GM23248 (cell line): ENCODE measurements at regions not wholly inside any gene's neighbourhood (a gene's known extent, or its start where the extent isn't known, plus 50 kb on each side); places are given as distances from the start of the nearest gene placed in this dataset.

ENCODE experiments used
- EZH2 ChIP-seq: fragments of 200-600 bp; sonication (generic); IDR thresholded peaks from 2 replicates; pipeline ENCODE4 v1.6.1; 2018; ENCODE audit warnings: antibody characterized with exemption, mild to moderate bottlenecking; ENCODE audit not compliant: insufficient read depth, poor library complexity, severe bottlenecking
- EZH2phosphoT487 ChIP-seq: fragments of 200-600 bp; sonication (generic); IDR thresholded peaks from 2 replicates; pipeline ENCODE4 v1.6.1; 2018; ENCODE audit warnings: antibody characterized with exemption, moderate library complexity, mild to moderate bottlenecking, low read depth; ENCODE audit not compliant: insufficient read depth

GRCh38 chr9:90189306-90189705 lies 453.3 kb downstream of the DIRAS2 start:
- no peak for TF ChIP-seq EZH2
- TF ChIP-seq EZH2phosphoT487: no peak
